ENCODE measurements at regions not wholly inside any gene's neighbourhood (a gene's known extent, or its start where the extent isn't known, plus 50 kb on each side); places are given as distances from the start of the nearest gene placed in this dataset.
A peak's percentile ranks its signal among the peaks of the same experiment; 100 is the strongest.

DNA sequence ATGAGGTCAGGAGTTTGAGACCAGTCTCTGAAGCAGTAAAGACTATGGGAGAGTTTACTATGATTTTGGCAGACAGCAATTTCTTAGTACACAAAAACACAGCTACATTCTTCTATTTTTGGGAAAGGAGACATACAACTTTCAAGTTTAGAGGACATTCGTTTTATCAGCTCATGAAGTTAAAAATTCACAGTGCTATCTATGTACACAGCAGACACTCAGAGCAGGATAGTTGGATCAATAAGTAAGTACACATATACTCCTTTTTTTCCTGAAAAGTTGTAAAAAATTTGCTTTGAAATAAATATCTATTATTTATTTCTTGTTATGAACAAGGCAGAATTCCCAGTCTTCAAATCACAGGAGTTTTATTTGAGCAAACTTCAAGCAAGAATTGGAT, 159.7 kb downstream of the SERPINI1 start:
- Histone ChIP-seq H3K36me3 (ENCODE audit: control insufficient read depth, insufficient read depth, low read length, severe bottlenecking) (no peaks in the 10 kb centered on the region), H3K27me3 (replicated peaks; ENCODE audit: control insufficient read depth, insufficient read depth, low read length) (peaks cover 14% of the 10 kb centered on the region), H3K4me1 (ENCODE audit: control insufficient read depth, insufficient read depth, low read length) (no peaks in the 10 kb centered on the region), H3K9ac (ENCODE audit: low read length) (no peak overlapping the region), H3K4me3 (ENCODE audit: low read length) (no peak overlapping the region), H3K9me3 (ENCODE audit: control insufficient read depth, low read length) (peaks cover 14% of the 10 kb centered on the region)
- DNase-seq (ENCODE audit: low read depth): no peak

DNA sequence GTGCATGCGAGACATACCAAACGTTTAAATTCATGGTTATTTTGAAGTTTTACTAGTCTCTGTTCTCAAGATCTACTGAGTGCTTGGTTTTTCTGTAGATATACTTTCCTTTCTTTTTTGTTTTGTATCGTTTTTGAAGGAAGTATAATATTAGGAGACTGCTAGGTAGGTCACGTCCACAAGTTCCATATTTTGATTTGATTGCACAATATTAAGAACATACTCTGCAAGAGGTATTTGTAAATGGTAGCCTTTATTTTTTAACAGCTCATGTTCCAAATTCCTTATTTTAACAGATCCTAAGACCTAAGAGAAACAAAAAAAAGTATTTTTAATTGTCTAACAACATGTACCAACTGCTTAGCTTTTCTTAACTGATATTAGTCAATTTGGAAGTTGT, 156.7 kb downstream of the SERPINI1 start:
- Histone ChIP-seq H3K36me3 (ENCODE audit: control insufficient read depth, insufficient read depth, low read length, severe bottlenecking) (no peaks in the 10 kb centered on the region), H3K4me3 (ENCODE audit: low read length) (no peak overlapping the region), H3K27me3 (replicated peaks; ENCODE audit: control insufficient read depth, insufficient read depth, low read length) (peaks cover 17% of the 10 kb centered on the region), H3K9me3 (ENCODE audit: control insufficient read depth, low read length) (peaks cover 5% of the 10 kb centered on the region), H3K4me1 (ENCODE audit: control insufficient read depth, insufficient read depth, low read length) (peaks cover 1% of the 10 kb centered on the region), H3K9ac (ENCODE audit: low read length) (no peak overlapping the region)
- no peak for DNase-seq (ENCODE audit: low read depth)

DNA sequence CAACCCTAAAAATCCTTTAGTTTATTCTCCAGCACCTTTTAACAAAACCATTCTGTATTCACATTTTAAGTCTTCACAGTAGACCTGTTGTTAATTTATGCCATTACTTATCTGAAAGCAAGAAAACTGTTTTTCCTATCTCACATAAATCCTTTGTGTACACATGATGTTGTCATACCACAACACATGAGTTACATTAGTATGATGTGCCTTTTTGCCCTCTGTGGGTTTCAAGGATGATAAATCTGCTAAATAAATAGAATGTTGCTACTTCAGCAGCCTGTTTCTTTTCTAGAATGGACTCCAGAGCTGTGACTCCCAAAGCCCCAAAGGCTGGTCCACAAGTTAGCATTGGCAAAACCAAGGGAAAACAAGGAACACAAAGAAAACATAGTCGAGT, 151.6 kb downstream of the SERPINI1 start:
- peaks cover 5% of the 10 kb centered on the region for H3K9me3 ChIP-seq (ENCODE audit: control insufficient read depth, low read length)
- H3K9ac ChIP-seq (ENCODE audit: low read length): no peak overlapping the region
- peaks cover 10% of the 10 kb centered on the region for H3K27me3 ChIP-seq (replicated peaks; ENCODE audit: control insufficient read depth, insufficient read depth, low read length)
- peaks cover 8% of the 10 kb centered on the region for H3K4me1 ChIP-seq (ENCODE audit: control insufficient read depth, insufficient read depth, low read length)
- DNase-seq (ENCODE audit: low read depth): peak; percentile 42
- no peaks in the 10 kb centered on the region for H3K36me3 ChIP-seq (ENCODE audit: control insufficient read depth, insufficient read depth, low read length, severe bottlenecking)
- H3K4me3 ChIP-seq (ENCODE audit: low read length): no peak overlapping the region

DNA sequence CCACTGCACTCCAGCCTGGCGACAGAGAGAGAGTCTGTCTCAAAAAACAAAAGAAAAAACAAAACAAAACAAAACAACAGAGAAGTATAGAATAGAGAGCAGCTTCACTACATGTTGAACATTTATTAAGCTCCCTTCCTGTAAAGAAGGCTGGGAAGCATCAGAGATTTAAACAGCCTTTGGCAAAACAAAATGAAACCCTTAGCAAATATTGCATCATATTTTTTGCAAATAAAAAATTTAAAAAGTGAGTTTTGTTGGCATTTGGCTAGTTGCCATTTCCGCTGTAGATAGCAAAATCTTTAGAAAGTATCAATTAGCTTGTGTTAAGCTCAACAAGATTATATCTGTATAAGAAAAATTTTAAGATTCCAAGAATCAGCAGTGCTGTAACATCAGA, 151.2 kb downstream of the SERPINI1 start:
- H3K4me3 ChIP-seq (ENCODE audit: low read length): no peak overlapping the region
- peaks cover 5% of the 10 kb centered on the region for H3K9me3 ChIP-seq (ENCODE audit: control insufficient read depth, low read length)
- peak; percentile 33 for DNase-seq (ENCODE audit: low read depth)
- no peak overlapping the region for H3K9ac ChIP-seq (ENCODE audit: low read length)
- peaks cover 10% of the 10 kb centered on the region for H3K27me3 ChIP-seq (replicated peaks; ENCODE audit: control insufficient read depth, insufficient read depth, low read length)
- H3K36me3 ChIP-seq (ENCODE audit: control insufficient read depth, insufficient read depth, low read length, severe bottlenecking): no peaks in the 10 kb centered on the region
- H3K4me1 ChIP-seq (ENCODE audit: control insufficient read depth, insufficient read depth, low read length): peaks cover 11% of the 10 kb centered on the region

DNA sequence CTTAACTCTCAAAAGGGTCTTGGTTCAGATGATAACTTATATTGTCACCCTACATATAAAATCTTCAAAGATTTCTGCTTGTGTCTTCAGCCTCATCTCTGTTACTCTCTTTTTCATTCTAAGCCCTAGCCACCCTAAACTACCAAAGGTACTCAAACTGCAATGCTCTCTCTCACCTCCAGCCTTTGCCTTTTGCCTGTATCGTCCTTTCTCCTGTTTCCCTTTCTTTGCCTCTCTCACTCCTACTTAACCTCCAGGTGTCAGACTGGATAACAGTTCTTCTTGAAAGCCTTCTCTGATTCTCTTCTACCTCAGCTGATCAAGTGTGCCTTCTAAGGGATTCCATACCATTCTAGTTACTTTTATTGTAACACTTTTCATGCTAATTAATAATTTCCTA, 149.8 kb downstream of the SERPINI1 start:
- Histone ChIP-seq H3K27me3 (replicated peaks; ENCODE audit: control insufficient read depth, insufficient read depth, low read length) (peaks cover 4% of the 10 kb centered on the region), H3K9me3 (ENCODE audit: control insufficient read depth, low read length) (no peaks in the 10 kb centered on the region), H3K9ac (ENCODE audit: low read length) (no peak overlapping the region), H3K4me3 (ENCODE audit: low read length) (no peak overlapping the region), H3K36me3 (ENCODE audit: control insufficient read depth, insufficient read depth, low read length, severe bottlenecking) (no peaks in the 10 kb centered on the region), H3K4me1 (ENCODE audit: control insufficient read depth, insufficient read depth, low read length) (peaks cover 11% of the 10 kb centered on the region)
- DNase-seq (ENCODE audit: low read depth): no peak

DNA sequence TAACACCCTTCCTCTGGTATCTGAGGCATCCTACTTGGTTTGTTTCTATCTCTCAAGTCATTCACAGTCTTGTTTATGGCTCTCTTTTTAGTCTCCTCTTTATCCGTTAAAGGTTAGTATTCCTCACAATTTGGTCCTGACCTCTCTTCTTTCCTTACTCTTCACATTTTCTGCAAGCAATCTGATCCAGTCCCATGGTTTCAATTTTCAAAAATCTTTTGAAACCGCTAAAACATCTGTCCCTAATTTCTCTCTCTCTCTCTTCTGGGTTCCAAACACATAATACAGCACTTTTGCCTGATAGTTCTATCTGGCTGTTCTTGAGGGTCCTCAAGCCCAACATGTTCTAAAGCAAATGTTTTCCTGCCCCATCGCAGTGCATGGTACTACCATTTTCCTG, 149.0 kb downstream of the SERPINI1 start:
- Histone ChIP-seq H3K27me3 (replicated peaks; ENCODE audit: control insufficient read depth, insufficient read depth, low read length) (no peaks in the 10 kb centered on the region), H3K4me3 (ENCODE audit: low read length) (no peak overlapping the region), H3K9me3 (ENCODE audit: control insufficient read depth, low read length) (no peaks in the 10 kb centered on the region), H3K36me3 (ENCODE audit: control insufficient read depth, insufficient read depth, low read length, severe bottlenecking) (no peaks in the 10 kb centered on the region), H3K9ac (ENCODE audit: low read length) (no peak overlapping the region), H3K4me1 (ENCODE audit: control insufficient read depth, insufficient read depth, low read length) (peaks cover 11% of the 10 kb centered on the region)
- peak; percentile 50 for DNase-seq (ENCODE audit: low read depth)

DNA sequence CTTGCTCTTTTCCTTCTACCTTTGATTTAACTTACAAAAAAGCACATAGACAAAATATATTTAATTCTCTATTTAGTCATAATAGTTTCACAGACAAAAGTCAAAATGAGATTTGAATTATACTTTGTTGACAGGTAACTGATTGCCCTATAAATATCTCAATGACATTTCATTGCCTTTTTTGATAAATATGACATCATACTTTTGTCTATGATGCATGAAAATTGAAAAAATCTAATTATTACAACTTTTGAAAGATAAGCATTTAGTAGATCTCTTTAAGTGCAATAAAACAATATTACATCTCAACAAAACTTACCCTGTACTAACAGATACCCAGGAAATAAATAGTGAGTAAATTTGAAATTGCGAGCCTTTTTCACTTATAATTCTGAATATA, 147.9 kb downstream of the SERPINI1 start:
- Histone ChIP-seq H3K36me3 (ENCODE audit: control insufficient read depth, insufficient read depth, low read length, severe bottlenecking) (no peaks in the 10 kb centered on the region), H3K4me3 (ENCODE audit: low read length) (no peak overlapping the region), H3K4me1 (ENCODE audit: control insufficient read depth, insufficient read depth, low read length) (peaks cover 11% of the 10 kb centered on the region), H3K27me3 (replicated peaks; ENCODE audit: control insufficient read depth, insufficient read depth, low read length) (no peaks in the 10 kb centered on the region), H3K9ac (ENCODE audit: low read length) (no peak overlapping the region), H3K9me3 (ENCODE audit: control insufficient read depth, low read length) (no peaks in the 10 kb centered on the region)
- no peak for DNase-seq (ENCODE audit: low read depth)

DNA sequence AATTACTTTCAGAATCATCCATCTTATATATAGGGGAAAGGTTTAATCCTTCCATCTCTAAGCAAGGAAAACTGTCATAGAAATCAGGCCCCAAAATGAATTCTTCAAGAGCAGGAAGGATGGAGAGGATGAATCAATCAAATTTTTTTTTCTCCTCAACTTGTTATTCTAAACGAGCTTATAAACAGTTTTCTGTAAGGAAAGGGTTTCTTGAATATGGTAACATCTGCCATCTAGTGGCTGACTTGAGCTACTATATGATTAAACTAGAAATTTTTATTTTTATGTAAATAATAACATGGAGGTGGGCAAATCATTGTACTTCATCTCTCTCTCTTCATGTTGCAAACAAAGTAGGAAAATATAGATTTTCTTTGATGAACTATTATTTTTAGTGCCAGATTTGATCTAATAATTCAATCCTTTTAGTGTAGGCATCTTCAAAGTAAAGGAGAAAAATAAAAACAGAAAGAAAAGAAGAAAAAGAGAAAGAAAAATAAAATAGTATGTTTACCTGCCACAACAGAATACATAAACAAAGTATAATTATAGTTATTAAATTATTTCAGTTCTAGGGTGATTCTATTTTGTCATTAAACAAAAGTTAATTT, 146.6 kb downstream of the SERPINI1 start:
- peaks cover 14% of the 10 kb centered on the region for H3K4me1 ChIP-seq (ENCODE audit: control insufficient read depth, insufficient read depth, low read length)
- H3K36me3 ChIP-seq (ENCODE audit: control insufficient read depth, insufficient read depth, low read length, severe bottlenecking): no peaks in the 10 kb centered on the region
- H3K27me3 ChIP-seq (replicated peaks; ENCODE audit: control insufficient read depth, insufficient read depth, low read length): no peaks in the 10 kb centered on the region
- H3K4me3 ChIP-seq (ENCODE audit: low read length): no peak overlapping the region
- H3K9me3 ChIP-seq (ENCODE audit: control insufficient read depth, low read length): no peaks in the 10 kb centered on the region
- no peak overlapping the region for H3K9ac ChIP-seq (ENCODE audit: low read length)
- peak; percentile 86 for DNase-seq (ENCODE audit: low read depth)

DNA sequence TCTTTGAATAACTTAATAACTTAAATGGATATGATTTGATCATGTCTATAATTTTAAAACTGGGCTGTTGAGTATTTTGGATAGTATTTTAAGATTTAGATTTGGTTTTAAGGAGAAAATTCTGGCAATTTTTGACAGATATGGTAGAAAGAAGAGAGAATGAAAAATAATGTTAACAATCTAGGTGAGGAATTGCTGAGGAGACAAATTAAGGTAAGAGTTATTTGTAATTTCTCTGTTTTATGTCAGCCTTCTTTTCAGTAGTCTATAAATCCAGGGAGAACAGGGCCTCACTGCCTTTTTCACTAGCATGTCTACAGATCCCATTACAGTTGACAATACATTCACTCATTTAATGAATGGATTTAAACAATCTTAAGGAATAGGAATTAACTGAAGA, 144.7 kb downstream of the SERPINI1 start:
- Histone ChIP-seq H3K4me3 (ENCODE audit: low read length) (no peak overlapping the region), H3K4me1 (ENCODE audit: control insufficient read depth, insufficient read depth, low read length) (peaks cover 15% of the 10 kb centered on the region), H3K9me3 (ENCODE audit: control insufficient read depth, low read length) (no peaks in the 10 kb centered on the region), H3K9ac (ENCODE audit: low read length) (no peak overlapping the region), H3K36me3 (ENCODE audit: control insufficient read depth, insufficient read depth, low read length, severe bottlenecking) (no peaks in the 10 kb centered on the region), H3K27me3 (replicated peaks; ENCODE audit: control insufficient read depth, insufficient read depth, low read length) (no peaks in the 10 kb centered on the region)
- no peak for DNase-seq (ENCODE audit: low read depth)

DNA sequence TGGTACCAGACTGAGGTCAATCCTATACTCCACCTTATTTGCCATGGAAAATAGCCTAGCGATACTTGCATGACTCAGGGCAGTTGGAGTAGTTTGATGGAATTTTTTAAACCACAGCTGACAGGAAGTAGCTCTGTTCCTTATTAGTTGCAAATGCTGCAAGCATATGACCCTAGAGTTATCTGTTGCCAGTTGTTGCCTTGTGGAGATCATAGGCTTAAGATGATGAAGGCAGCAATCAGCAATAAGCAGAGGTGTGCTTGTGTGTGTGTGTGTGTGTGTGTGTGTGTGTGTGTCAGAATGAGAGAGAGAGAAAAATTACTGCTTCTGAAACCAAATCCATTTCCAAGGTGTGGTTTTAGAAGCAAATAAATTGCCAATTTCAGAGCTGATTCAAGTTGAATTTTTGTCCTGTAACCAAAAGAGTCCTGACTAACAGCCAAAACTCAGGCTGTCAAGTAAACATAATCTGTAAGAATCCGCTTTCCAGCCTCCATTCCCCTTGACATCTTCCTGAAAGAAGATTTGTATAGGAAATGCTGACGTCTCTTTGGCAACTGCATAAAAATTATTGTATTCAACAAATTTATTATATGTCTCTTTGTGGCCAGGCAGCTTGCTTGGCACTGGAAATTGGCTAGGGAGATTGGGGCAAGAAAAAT, 141.2 kb downstream of the SERPINI1 start:
- Histone ChIP-seq H3K36me3 (ENCODE audit: control insufficient read depth, insufficient read depth, low read length, severe bottlenecking) (no peaks in the 10 kb centered on the region), H3K4me1 (ENCODE audit: control insufficient read depth, insufficient read depth, low read length) (peaks cover 12% of the 10 kb centered on the region), H3K9me3 (ENCODE audit: control insufficient read depth, low read length) (no peaks in the 10 kb centered on the region), H3K4me3 (ENCODE audit: low read length) (no peak overlapping the region), H3K9ac (ENCODE audit: low read length) (no peak overlapping the region), H3K27me3 (replicated peaks; ENCODE audit: control insufficient read depth, insufficient read depth, low read length) (no peaks in the 10 kb centered on the region)
- DNase-seq (ENCODE audit: low read depth): peak; percentile 77
